Adrenal gland (tissue), 5 donors: ENCODE measurements at regions not wholly inside any gene's neighbourhood (a gene's known extent, or its start where the extent isn't known, plus 50 kb on each side); places are given as distances from the start of the nearest gene placed in this dataset.

Experiments
- POLR2A ChIP-seq, 2 donors: fragments of 450-650 bp; IDR thresholded peaks; one replicate each; pipeline ENCODE4 v1.6.1; 2017; ENCODE audit warnings: antibody characterized with exemption in 2 of 2, mild to moderate bottlenecking in 2 of 2, moderate library complexity in 1 of 2
- TF ChIP-seq, protein P1 (sequence below), 6 experiments: fragments of 450-650 bp in 4 of 6; fragments of 200-600 bp in 2 of 6; sonication (generic) in 1 of 6; IDR thresholded peaks; 1 replicate in 5 of 6; 2 replicates in 1 of 6; pipeline versions ENCODE4 v1.5.1 to v1.8.0; 2016 to 2021; ENCODE audit warnings: antibody characterized with exemption in 6 of 6, mild to moderate bottlenecking in 2 of 6, moderate library complexity in 1 of 6
- donor health status: DM: no; HTN: no; CAD: no.

DNA sequence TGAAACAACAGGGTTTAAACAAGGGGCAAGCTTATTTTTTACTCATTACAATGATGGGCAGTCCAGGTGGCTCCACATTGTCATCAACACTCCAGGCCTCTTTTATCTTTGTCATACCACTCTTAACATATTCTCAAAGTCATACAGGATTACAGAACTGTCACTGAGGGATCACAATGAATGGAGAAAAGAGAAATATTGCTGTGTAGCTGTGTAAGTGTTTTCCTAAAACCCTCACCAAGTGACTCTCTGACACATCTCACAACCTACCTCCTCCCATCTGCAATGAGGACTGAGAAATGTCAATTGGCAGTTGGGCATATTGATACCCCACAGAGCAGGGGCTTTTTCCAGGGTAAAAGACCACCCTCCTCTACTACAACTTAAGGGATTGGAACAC is 562.1 kb downstream of the TBC1D4 start:
- TF ChIP-seq POLR2A (IDR thresholded peaks at IDR 0.05): no peak
- TF ChIP-seq, protein P1, sequence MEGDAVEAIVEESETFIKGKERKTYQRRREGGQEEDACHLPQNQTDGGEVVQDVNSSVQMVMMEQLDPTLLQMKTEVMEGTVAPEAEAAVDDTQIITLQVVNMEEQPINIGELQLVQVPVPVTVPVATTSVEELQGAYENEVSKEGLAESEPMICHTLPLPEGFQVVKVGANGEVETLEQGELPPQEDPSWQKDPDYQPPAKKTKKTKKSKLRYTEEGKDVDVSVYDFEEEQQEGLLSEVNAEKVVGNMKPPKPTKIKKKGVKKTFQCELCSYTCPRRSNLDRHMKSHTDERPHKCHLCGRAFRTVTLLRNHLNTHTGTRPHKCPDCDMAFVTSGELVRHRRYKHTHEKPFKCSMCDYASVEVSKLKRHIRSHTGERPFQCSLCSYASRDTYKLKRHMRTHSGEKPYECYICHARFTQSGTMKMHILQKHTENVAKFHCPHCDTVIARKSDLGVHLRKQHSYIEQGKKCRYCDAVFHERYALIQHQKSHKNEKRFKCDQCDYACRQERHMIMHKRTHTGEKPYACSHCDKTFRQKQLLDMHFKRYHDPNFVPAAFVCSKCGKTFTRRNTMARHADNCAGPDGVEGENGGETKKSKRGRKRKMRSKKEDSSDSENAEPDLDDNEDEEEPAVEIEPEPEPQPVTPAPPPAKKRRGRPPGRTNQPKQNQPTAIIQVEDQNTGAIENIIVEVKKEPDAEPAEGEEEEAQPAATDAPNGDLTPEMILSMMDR (IDR thresholded peaks at IDR 0.05): no peak
